ENCODE measurements at regions not wholly inside any gene's neighbourhood (a gene's known extent, or its start where the extent isn't known, plus 50 kb on each side); places are given as distances from the start of the nearest gene placed in this dataset.

DNA sequence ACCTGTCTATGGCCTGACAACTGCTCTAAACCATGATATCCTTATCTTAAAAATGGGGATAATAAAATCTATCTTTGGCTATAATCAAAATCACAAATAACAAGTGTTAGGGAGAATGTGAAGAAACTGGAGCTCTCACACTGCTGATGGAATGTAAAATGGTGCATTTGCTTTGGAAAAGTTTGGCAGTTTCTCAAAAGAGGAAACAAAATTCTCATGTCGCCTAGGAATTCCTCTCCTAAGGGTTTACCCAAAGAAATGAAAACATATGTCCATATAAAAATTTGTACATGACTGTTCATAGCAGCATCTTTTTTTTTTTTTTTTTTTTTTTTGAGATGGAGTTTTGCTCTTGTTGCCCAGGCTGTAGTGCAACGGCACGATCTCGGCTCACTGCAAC, 64.3 kb downstream of the ZNF281 start:
- intact Hi-C loops (cut with DNase I; ENCODE audit: low total_unique reads): no loop called here
- DNase-seq: no peak
- no peak overlapping the region for H3K4me3 ChIP-seq

DNA sequence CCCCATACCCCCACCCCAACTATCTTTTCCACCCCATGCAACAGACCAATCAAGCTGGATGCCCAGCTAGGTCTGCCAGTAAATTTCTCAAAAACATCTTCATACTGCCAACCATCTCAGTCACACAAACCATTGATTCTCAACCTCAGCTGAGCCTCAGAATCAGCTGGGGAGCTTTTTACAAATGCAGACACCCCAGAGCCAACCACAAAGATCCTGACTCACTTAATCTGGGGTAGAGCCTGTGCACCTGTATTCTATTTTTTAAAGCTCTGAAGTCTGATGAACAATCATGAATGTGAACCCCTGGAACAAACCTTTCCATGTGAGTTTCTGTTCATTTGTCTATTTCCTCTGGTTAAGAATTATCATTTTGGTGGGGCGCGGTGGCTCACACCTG, 66.0 kb downstream of the ZNF281 start:
- DNase-seq: no peak
- Histone ChIP-seq H3K9me3 (no peaks in the 10 kb centered on the region), H3K27me3 (no peaks in the 10 kb centered on the region), H3K27ac (no peak overlapping the region), H3K4me3 (no peak overlapping the region), H3K4me1 (no peaks in the 10 kb centered on the region), H3K36me3 (no peaks in the 10 kb centered on the region)
- intact Hi-C loops (cut with DNase I; ENCODE audit: low total_unique reads): no loop called here
- TF ChIP-seq, protein P1, sequence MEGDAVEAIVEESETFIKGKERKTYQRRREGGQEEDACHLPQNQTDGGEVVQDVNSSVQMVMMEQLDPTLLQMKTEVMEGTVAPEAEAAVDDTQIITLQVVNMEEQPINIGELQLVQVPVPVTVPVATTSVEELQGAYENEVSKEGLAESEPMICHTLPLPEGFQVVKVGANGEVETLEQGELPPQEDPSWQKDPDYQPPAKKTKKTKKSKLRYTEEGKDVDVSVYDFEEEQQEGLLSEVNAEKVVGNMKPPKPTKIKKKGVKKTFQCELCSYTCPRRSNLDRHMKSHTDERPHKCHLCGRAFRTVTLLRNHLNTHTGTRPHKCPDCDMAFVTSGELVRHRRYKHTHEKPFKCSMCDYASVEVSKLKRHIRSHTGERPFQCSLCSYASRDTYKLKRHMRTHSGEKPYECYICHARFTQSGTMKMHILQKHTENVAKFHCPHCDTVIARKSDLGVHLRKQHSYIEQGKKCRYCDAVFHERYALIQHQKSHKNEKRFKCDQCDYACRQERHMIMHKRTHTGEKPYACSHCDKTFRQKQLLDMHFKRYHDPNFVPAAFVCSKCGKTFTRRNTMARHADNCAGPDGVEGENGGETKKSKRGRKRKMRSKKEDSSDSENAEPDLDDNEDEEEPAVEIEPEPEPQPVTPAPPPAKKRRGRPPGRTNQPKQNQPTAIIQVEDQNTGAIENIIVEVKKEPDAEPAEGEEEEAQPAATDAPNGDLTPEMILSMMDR (IDR thresholded peaks at IDR 0.05): no peak
- no peak for TF ChIP-seq POLR2A (IDR thresholded peaks at IDR 0.05)

More for the DNA sequence above, 64.3 kb downstream of the ZNF281 start:
- Histone ChIP-seq H3K9me3 (no peaks in the 10 kb centered on the region), H3K27me3 (no peaks in the 10 kb centered on the region), H3K36me3 (no peaks in the 10 kb centered on the region), H3K27ac (no peak overlapping the region), H3K4me1 (no peaks in the 10 kb centered on the region)
- TF ChIP-seq, protein P1 (IDR thresholded peaks at IDR 0.05): no peak
- TF ChIP-seq POLR2A (IDR thresholded peaks at IDR 0.05): no peak

DNA sequence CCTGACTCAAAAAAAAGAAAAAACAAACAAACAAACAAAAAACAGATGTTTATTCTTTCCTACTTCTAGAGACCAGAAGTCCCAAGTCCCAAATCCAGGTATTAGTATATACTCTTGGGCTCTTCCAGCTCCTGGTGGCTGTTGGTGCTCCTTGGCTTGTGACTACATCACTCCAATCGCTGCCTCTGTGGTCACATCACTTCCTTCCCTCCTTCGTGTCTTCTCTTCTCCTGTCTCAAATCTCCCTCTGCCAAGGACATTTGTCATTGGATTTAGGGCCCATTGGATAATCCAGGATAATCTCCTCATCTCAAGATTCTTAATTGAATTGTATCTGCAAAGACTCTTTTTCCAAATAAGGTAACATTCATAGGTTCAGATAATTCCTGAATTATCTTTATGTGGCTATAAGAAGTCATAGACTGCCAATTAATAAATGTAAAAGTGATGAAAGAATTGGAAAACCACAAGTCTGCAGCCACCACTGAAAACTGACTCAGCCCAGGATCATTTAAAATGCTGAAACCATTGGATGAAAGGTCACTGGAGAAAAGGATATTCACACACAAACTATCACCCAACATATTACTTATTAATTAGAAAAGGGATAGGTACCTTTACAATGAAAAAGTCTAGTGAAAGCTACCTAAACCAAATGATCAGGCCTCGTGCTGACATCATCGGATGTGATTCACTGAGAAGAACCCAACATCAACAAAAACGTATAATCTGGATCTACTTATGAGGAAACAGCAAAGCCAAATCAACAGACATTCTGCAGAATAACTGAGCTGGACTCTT, 67.1 kb downstream of the ZNF281 start:
- Histone ChIP-seq H3K36me3 (no peaks in the 10 kb centered on the region), H3K27ac (no peak overlapping the region), H3K9me3 (no peaks in the 10 kb centered on the region), H3K27me3 (no peaks in the 10 kb centered on the region), H3K4me1 (no peaks in the 10 kb centered on the region), H3K4me3 (no peak overlapping the region)
- intact Hi-C loops (cut with DNase I; ENCODE audit: low total_unique reads): no loop called here
- no peak for DNase-seq
- no peak for TF ChIP-seq POLR2A (IDR thresholded peaks at IDR 0.05)
- TF ChIP-seq, protein P1 (IDR thresholded peaks at IDR 0.05): no peak

DNA sequence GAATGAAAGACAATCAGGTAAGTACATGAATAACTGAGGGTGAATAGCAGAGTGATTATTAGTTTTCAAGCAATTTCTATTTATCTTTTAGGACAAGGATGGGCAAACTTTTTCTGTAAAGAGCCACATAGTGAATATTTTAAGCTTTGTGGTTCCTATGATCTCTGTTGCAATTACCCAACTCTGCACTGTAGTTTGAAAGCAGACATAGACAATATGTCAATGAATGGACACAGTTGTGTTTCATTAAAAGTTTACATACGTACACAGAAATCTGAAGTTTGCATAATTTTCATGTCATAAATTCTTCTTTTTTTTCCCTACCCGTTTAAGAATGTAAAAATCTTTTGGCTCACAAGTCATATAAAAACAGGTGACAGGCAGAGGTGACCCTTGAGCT, 71.4 kb downstream of the ZNF281 start:
- TF ChIP-seq, protein P1 (IDR thresholded peaks at IDR 0.05): no peak
- TF ChIP-seq POLR2A (IDR thresholded peaks at IDR 0.05): no peak
- no peaks in the 10 kb centered on the region for H3K36me3 ChIP-seq
- H3K27ac ChIP-seq: no peak overlapping the region
- no peaks in the 10 kb centered on the region for H3K27me3 ChIP-seq
- no peak overlapping the region for H3K4me3 ChIP-seq
- no peaks in the 10 kb centered on the region for H3K9me3 ChIP-seq
- no peaks in the 10 kb centered on the region for H3K4me1 ChIP-seq
- intact Hi-C loops (cut with DNase I; ENCODE audit: low total_unique reads): no loop called here
- no peak for DNase-seq

DNA sequence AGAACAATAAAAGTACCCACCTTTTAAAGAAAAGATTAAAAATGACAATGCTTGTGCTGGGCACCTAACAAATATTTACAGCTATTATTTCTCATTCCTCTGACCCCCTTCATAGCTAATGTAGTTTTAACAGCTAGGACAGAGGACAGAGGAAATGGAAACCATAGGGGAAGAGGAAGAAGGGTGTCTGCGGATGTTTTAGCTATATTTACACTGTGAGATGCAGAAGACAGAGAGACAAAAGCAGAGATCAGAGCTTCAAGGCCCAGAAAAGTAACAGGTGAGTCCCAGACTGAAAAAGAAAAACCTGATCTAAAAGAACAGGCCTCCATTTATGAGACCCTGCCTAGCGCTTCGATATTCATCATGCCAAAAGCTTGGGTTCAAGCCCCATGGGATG, 72.0 kb downstream of the ZNF281 start:
- intact Hi-C loops (cut with DNase I; ENCODE audit: low total_unique reads): no loop called here
- no peak overlapping the region for H3K4me3 ChIP-seq
- no peaks in the 10 kb centered on the region for H3K36me3 ChIP-seq
- no peak overlapping the region for H3K27ac ChIP-seq
- H3K9me3 ChIP-seq: no peaks in the 10 kb centered on the region
- no peak for TF ChIP-seq POLR2A (IDR thresholded peaks at IDR 0.05)
- TF ChIP-seq, protein P1 (IDR thresholded peaks at IDR 0.05): no peak
- no peaks in the 10 kb centered on the region for H3K4me1 ChIP-seq
- no peak for DNase-seq
- H3K27me3 ChIP-seq: no peaks in the 10 kb centered on the region

Data from uterus (tissue), 3 donors.